ENCODE measurements at regions not wholly inside any gene's neighbourhood (a gene's known extent, or its start where the extent isn't known, plus 50 kb on each side); places are given as distances from the start of the nearest gene placed in this dataset.

- TF ChIP-seq CTCF (IDR thresholded peaks at IDR 0.05) (no peak), POLR2A (IDR thresholded peaks at IDR 0.05) (no peak)
Observed at GRCh38 chr2:40558761-40559160, 106.9 kb upstream of the SLC8A1 start.

Data from thyroid gland (tissue), 4 donors.